ENCODE measurements at regions not wholly inside any gene's neighbourhood (a gene's known extent, or its start where the extent isn't known, plus 50 kb on each side); places are given as distances from the start of the nearest gene placed in this dataset.

GRCh38 chr4:3818371-3818770 is 52.2 kb downstream of the ADRA2C start:
- H3K9me3 ChIP-seq: no peaks in the 10 kb centered on the region
- no peak overlapping the region for H3K27ac ChIP-seq
- no peaks in the 10 kb centered on the region for H3K27me3 ChIP-seq (replicated peaks; ENCODE audit: insufficient read depth)
- ATAC-seq (ENCODE audit: insufficient number of reproducible peaks, low FRiP score, low read depth) (no peak), DNase-seq (ENCODE audit: low spot score) (no peak)
- H3K36me3 ChIP-seq: no peaks in the 10 kb centered on the region
- TF ChIP-seq, protein P1, sequence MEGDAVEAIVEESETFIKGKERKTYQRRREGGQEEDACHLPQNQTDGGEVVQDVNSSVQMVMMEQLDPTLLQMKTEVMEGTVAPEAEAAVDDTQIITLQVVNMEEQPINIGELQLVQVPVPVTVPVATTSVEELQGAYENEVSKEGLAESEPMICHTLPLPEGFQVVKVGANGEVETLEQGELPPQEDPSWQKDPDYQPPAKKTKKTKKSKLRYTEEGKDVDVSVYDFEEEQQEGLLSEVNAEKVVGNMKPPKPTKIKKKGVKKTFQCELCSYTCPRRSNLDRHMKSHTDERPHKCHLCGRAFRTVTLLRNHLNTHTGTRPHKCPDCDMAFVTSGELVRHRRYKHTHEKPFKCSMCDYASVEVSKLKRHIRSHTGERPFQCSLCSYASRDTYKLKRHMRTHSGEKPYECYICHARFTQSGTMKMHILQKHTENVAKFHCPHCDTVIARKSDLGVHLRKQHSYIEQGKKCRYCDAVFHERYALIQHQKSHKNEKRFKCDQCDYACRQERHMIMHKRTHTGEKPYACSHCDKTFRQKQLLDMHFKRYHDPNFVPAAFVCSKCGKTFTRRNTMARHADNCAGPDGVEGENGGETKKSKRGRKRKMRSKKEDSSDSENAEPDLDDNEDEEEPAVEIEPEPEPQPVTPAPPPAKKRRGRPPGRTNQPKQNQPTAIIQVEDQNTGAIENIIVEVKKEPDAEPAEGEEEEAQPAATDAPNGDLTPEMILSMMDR (IDR thresholded peaks at IDR 0.05): no peak
- H3K4me3 ChIP-seq: no peak overlapping the region
- H3K4me1 ChIP-seq (ENCODE audit: control insufficient read depth in 1 of 2, low read depth in 2 of 2): no peaks in the 10 kb centered on the region

DNA sequence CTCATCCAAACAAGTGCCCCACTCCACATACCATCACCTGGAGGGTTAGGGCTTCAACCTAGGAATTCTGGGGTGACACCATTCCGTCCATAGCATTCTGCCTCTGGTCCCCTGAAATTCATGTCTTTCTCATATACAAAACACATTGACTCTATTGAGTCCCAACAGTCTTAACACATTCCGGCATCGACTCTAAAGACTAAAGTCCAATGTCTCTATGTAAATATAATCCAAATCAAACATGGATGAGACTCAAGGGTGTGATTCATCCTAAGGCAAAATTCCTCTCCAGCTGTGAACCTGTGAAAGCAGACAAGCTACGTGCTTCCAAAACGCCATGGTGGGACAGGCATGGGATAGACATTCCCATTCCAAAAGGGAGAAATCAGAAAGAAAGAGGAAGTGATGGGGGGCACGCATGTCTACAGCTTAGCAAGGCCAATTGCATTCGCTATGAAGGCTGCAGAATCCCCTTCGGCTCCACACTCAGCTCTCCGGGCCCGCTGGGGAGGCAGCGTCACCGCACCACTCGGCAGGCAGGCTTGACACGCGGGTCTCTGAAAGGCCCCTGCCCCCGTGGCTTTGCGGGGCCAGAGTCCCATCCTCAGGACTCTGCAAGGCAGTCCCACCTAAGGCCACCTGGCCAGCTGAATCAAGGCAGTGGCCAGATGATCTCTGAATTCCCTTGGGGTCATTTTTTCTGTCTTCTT is 53.2 kb downstream of the ADRA2C start:
- DNase-seq (ENCODE audit: low spot score): no peak
- Histone ChIP-seq H3K4me3 (no peak overlapping the region), H3K9me3 (no peaks in the 10 kb centered on the region), H3K27ac (no peak overlapping the region), H3K4me1 (ENCODE audit: control insufficient read depth in 1 of 2, low read depth in 2 of 2) (no peaks in the 10 kb centered on the region), H3K36me3 (no peaks in the 10 kb centered on the region), H3K27me3 (replicated peaks; ENCODE audit: insufficient read depth) (no peaks in the 10 kb centered on the region)
- no peak for ATAC-seq (ENCODE audit: insufficient number of reproducible peaks, low FRiP score, low read depth)
- TF ChIP-seq, protein P1 (IDR thresholded peaks at IDR 0.05): no peak

GRCh38 chr4:3820016-3820805 is 54.0 kb downstream of the ADRA2C start:
- Histone ChIP-seq H3K27me3 (replicated peaks; ENCODE audit: insufficient read depth) (no peaks in the 10 kb centered on the region), H3K27ac (no peak overlapping the region)
- TF ChIP-seq, protein P1 (IDR thresholded peaks at IDR 0.05): no peak

DNA sequence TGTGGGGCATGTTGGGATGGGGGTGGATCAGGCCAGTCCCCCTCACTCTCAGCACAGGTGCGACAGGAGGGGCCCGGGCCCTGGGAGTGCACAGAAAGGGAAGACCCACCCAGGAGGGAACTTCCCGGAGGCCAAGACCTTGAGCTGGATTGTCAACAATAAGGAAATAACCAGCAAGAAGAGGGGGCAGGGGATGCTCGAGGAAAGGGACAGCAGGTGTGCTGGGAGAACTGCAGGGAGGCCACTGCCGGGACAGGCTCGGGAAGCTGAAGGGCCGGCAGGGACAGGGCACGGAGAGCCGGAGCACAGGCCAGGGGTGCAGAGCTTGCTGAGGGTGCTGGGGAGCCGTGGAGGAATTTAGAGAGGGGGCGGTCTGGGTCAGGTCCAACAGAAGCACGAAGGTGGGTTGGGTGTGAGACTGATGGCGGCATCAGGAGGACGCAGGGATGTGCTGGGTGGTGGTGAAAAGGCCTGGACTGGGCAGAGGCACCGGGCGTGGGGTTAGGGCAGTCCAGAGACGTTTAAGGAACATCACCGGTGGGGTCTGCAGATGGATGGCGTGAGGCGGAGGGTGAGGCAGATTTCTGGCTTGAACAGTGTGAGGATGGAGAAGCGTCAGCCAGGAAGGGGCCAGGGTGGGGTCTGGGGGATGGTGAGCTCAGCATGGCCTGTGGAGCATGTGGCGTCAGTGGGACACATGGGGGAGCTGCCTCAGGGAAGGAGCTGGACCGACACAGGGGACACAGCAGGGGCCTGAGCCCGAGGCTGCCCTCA is 54.8 kb downstream of the ADRA2C start:
- TF ChIP-seq, protein P1 (IDR thresholded peaks at IDR 0.05): no peak
- H3K27ac ChIP-seq: no peak overlapping the region
- H3K36me3 ChIP-seq: no peaks in the 10 kb centered on the region
- DNase-seq (ENCODE audit: low spot score): no peak
- no peaks in the 10 kb centered on the region for H3K9me3 ChIP-seq
- H3K27me3 ChIP-seq (replicated peaks; ENCODE audit: insufficient read depth): no peaks in the 10 kb centered on the region
- no peak overlapping the region for H3K4me3 ChIP-seq
- no peak for ATAC-seq (ENCODE audit: insufficient number of reproducible peaks, low FRiP score, low read depth)
- no peaks in the 10 kb centered on the region for H3K4me1 ChIP-seq (ENCODE audit: control insufficient read depth in 1 of 2, low read depth in 2 of 2)

More at GRCh38 chr4:3820016-3820805, 54.0 kb downstream of the ADRA2C start:
- Histone ChIP-seq H3K36me3 (no peaks in the 10 kb centered on the region), H3K4me3 (no peak overlapping the region), H3K9me3 (no peaks in the 10 kb centered on the region), H3K4me1 (ENCODE audit: control insufficient read depth in 1 of 2, low read depth in 2 of 2) (no peaks in the 10 kb centered on the region)
- ATAC-seq (ENCODE audit: insufficient number of reproducible peaks, low FRiP score, low read depth): no peak
- no peak for DNase-seq (ENCODE audit: low spot score)
